Tibial artery (tissue), 4 donors: ENCODE measurements at regions not wholly inside any gene's neighbourhood (a gene's known extent, or its start where the extent isn't known, plus 50 kb on each side); places are given as distances from the start of the nearest gene placed in this dataset.

ENCODE experiments used
- DNase-seq, 2 donors: peaks; one replicate each; pipeline ENCODE4 v3.0.0-alpha.2; 2019
- H3K27ac ChIP-seq, 2 donors: fragments of 200-600 bp; sonication (generic) in 1 of 2; 1 replicate in 1 of 2; 2 replicates in 1 of 2; pipeline ENCODE4 v1.5.1; 2018 to 2019; ENCODE audit warnings: mild to moderate bottlenecking in 1 of 2
- H3K27me3 ChIP-seq, 2 donors: fragments of 200-600 bp; sonication (generic) in 1 of 2; one replicate each; pipeline versions ENCODE4 v1.5.1 to v1.6.0; 2016 to 2019
- H3K36me3 ChIP-seq, 3 donors: fragments of 200-600 bp; sonication (generic) in 2 of 3; one replicate each; pipeline ENCODE4 v1.5.1; 2016 to 2019; ENCODE audit warnings: mild to moderate bottlenecking in 2 of 3
- H3K4me1 ChIP-seq, 4 donors: fragments of 200-600 bp; sonication (generic) in 2 of 4; 1 replicate in 3 of 4; 2 replicates in 1 of 4; pipeline ENCODE4 v1.5.1; 2016 to 2019
- H3K4me3 ChIP-seq, 2 donors: fragments of 200-600 bp; sonication (generic) in 1 of 2; 1 replicate in 1 of 2; 2 replicates in 1 of 2; pipeline ENCODE4 v1.5.1; 2018 to 2019; ENCODE audit warnings: mild to moderate bottlenecking in 2 of 2
- H3K9me3 ChIP-seq, 3 donors: fragments of 200-600 bp; sonication (generic) in 1 of 3; one replicate each; pipeline ENCODE4 v1.5.1; 2016 to 2019
- intact Hi-C: fragments of 100-400 bp; cut with DNase I; formaldehyde crosslinking; loops from one replicate; pipeline ENCODE4 v1.15.0; 2023; ENCODE audit warnings: low total_unique reads
- TF ChIP-seq, protein P1 (sequence below), 2 experiments: fragments of 200-600 bp in 1 of 2; fragments of 450-650 bp in 1 of 2; IDR thresholded peaks; one replicate each; pipeline ENCODE4 v1.5.1; 2017 to 2019; ENCODE audit warnings: antibody characterized with exemption in 2 of 2, mild to moderate bottlenecking in 1 of 2, moderate library complexity in 1 of 2

DNA sequence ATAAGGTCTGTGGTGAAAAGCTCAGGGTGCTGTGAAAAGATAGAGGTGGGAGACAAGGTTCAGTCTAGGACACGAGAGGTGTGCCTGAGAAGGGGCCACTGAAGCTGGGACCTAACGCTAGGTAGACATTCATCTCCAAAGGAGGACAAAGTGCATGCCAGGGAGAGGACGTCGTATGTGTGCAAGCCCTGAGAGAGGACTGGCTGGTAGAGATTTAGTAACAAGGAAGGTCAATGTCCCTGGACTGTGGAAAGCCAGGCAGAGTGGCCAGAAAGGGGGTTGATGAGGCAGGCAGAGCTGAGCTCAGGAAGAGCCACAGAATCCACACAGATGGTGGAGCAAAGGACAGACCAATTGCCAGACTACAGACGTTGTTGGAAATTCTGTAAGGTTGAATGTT, 817.6 kb downstream of the CCSER2 start:
- DNase-seq: no peak
- Histone ChIP-seq H3K36me3 (no peaks in the 10 kb centered on the region), H3K4me1 (no peaks in the 10 kb centered on the region), H3K9me3 (no peaks in the 10 kb centered on the region), H3K27me3 (no peaks in the 10 kb centered on the region), H3K27ac (no peak overlapping the region), H3K4me3 (no peak overlapping the region)
- TF ChIP-seq, protein P1, sequence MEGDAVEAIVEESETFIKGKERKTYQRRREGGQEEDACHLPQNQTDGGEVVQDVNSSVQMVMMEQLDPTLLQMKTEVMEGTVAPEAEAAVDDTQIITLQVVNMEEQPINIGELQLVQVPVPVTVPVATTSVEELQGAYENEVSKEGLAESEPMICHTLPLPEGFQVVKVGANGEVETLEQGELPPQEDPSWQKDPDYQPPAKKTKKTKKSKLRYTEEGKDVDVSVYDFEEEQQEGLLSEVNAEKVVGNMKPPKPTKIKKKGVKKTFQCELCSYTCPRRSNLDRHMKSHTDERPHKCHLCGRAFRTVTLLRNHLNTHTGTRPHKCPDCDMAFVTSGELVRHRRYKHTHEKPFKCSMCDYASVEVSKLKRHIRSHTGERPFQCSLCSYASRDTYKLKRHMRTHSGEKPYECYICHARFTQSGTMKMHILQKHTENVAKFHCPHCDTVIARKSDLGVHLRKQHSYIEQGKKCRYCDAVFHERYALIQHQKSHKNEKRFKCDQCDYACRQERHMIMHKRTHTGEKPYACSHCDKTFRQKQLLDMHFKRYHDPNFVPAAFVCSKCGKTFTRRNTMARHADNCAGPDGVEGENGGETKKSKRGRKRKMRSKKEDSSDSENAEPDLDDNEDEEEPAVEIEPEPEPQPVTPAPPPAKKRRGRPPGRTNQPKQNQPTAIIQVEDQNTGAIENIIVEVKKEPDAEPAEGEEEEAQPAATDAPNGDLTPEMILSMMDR (IDR thresholded peaks at IDR 0.05): no peak
- intact Hi-C loops: no loop called here

DNA sequence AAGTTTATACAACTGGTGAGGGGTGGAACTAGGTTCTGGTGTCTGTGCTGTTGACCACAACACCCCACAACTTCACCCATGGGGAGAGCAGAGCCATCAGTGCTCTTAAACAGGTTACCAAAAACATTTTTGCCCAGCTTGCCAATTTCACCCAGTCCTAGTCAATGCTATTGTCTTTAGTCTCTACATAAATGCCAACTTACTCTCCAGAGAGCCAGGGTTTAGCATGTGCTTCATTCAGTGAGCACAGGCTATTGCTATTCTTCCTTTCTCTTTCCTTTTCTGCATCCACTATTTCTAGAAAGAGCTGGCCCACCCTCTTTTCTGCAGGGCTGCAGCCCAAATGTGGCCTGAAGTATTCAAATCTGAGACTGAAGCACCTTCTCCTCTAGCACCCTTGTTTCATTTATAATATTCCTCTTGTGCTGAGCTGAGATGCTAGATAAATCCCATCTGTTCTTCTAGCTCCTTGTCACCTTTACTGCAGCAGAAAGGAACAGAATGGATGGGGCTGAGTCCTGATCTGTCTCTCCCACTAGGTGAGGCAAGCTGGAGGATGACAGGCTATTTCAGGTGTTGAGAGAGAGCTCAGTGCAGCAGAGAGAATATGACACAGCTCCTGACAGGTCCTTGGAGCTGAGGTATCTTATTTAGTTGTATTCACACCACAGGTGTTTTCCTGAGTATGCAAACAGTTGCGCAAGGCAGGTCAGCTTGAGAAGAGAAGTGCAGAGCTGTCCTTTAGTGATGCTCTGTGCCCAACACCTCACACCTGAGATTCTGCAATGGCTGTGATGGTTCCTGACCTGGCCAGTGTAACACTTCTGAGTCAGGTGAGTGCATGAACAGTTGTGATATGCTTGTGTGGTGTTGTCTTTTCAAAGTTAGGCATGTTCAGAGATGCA, 819.2 kb downstream of the CCSER2 start:
- TF ChIP-seq, protein P1 (IDR thresholded peaks at IDR 0.05): no peak
- Histone ChIP-seq H3K9me3 (no peaks in the 10 kb centered on the region), H3K27me3 (no peaks in the 10 kb centered on the region), H3K27ac (no peak overlapping the region), H3K4me3 (no peak overlapping the region), H3K36me3 (no peaks in the 10 kb centered on the region), H3K4me1 (no peaks in the 10 kb centered on the region)
- DNase-seq: no peak
- intact Hi-C loops: no loop called here

DNA sequence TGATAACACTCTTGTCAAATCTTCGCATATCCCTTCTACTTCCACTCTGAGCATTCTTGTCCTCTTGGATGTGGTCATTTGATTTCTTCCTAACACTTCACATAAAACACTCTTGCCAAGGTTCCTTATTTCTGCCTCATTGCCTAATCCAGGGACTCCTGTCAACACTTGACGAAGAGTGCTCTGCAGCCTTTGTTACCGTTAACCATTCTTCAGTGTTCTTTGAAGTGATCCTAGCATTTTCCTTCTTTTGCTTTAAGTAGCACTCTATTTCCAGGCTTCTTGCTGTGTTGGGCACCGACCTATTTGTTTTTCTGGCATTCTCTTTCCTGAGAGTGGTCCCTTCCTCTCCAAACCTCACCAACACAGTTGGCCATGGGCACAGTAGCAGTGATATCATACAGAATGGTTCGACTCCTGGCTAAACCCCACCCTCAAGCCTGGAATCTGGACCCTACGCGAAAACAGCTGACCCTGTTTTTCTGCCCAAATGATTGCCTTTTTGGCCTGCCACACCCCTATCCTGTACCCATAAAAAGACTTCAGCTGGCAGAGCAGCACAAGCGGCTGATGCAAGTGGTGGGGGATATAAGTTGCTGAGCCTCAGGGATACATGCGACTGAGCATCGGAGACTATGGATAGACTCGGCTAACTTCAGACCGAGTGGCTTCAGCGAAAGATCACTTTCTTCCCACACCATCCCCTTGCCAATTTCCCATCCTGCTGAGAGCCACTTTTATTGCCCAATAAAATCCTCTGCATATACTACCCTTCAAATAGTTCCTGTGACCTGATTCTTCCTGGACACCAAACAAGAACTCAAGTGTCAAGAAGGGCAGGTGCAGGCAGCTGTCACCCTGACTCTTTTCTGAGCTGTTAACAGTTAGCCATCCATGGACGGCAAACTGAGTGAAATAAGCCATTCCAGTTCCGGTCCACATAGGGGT, 820.6 kb downstream of the CCSER2 start:
- Histone ChIP-seq H3K4me3 (no peak overlapping the region), H3K4me1 (no peaks in the 10 kb centered on the region), H3K9me3 (no peaks in the 10 kb centered on the region), H3K27ac (no peak overlapping the region), H3K27me3 (no peaks in the 10 kb centered on the region), H3K36me3 (no peaks in the 10 kb centered on the region)
- no peak for DNase-seq
- intact Hi-C loops: no loop called here
- TF ChIP-seq, protein P1 (IDR thresholded peaks at IDR 0.05): no peak

DNA sequence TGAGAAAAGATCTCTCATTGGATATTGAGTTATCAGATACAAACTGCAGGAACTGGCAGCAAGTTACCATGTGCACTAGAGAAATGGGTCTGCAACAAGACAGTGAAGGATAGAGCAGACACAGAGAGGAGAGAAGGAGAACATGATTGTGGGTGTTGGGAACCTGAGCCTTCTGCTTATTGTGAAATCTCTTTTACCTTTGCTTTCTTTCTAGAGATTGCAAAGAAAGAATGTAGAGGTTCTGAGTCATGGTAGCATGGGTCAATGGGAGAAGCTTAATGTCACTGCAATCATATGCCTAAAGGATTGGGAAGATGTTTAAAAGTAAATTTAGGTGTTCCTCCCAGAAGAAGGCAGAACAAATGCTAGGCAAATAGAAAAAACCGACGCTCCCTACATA, 821.4 kb downstream of the CCSER2 start:
- TF ChIP-seq, protein P1 (IDR thresholded peaks at IDR 0.05): no peak
- H3K9me3 ChIP-seq: no peaks in the 10 kb centered on the region
- DNase-seq: no peak
- H3K36me3 ChIP-seq: no peaks in the 10 kb centered on the region
- H3K4me1 ChIP-seq: no peaks in the 10 kb centered on the region
- intact Hi-C loops: no loop called here
- H3K27me3 ChIP-seq: no peaks in the 10 kb centered on the region
- no peak overlapping the region for H3K4me3 ChIP-seq
- no peak overlapping the region for H3K27ac ChIP-seq

DNA sequence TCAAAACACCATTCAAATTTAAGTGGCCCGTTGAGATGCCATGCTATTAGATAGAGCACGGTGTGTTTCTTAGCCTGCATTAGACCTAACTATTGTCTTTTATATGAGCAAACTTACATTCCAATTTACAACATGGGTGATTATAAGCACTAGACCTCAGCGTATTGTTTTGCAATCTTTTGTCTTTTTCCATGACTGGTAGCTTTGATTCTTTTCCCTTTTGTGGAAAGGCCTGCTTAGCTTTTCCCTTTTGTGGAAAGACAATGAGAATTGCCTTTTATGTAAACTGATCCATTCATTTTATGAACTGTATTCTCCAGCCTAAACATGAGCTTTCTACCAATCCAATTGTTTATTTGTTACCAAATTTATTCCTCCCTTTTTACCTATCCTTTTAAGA, 823.1 kb downstream of the CCSER2 start:
- H3K4me1 ChIP-seq: no peaks in the 10 kb centered on the region
- H3K27ac ChIP-seq: no peak overlapping the region
- H3K4me3 ChIP-seq: no peak overlapping the region
- TF ChIP-seq, protein P1 (IDR thresholded peaks at IDR 0.05): no peak
- no peaks in the 10 kb centered on the region for H3K9me3 ChIP-seq
- intact Hi-C loops: no loop called here
- no peaks in the 10 kb centered on the region for H3K36me3 ChIP-seq
- DNase-seq: no peak
- H3K27me3 ChIP-seq: no peaks in the 10 kb centered on the region
